Astrocyte (in vitro differentiated cells and primary cell): ENCODE measurements at regions not wholly inside any gene's neighbourhood (a gene's known extent, or its start where the extent isn't known, plus 50 kb on each side); places are given as distances from the start of the nearest gene placed in this dataset.

Experiments
- DNase-seq: peaks from one replicate; pipeline ENCODE4 v3.0.0-alpha.2; 2010; ENCODE audit warnings: low read depth
- FAIRE-seq: peaks from 2 replicates; lab custom pipeline; 2011; peaks lifted over from hg19 to GRCh38; lab: Jason Lieb, UNC
- H2AFZ ChIP-seq: 2 replicates; pipeline ENCODE4 v1.6.0; 2012; ENCODE audit warnings: low read depth, low read length, inconsistent platforms
- H3K27ac ChIP-seq: 2 replicates; pipeline ENCODE4 v1.5.1; 2011; ENCODE audit warnings: low read depth, low read length, inconsistent platforms
- H3K27me3 ChIP-seq: 2 replicates; pipeline ENCODE4 v1.6.0; 2011; ENCODE audit warnings: low read length, inconsistent platforms; ENCODE audit not compliant: insufficient read depth
- H3K36me3 ChIP-seq: 2 replicates; pipeline ENCODE4 v1.5.1; 2011; ENCODE audit warnings: low read length, inconsistent platforms; ENCODE audit not compliant: insufficient read depth
- H3K4me1 ChIP-seq: 2 replicates; pipeline ENCODE4 v1.5.1; 2011; ENCODE audit warnings: low read length, inconsistent platforms; ENCODE audit not compliant: insufficient read depth
- H3K4me2 ChIP-seq: 2 replicates; pipeline ENCODE4 v1.6.0; 2012; ENCODE audit warnings: low read length, inconsistent platforms
- H3K4me3 ChIP-seq: 2 replicates; pipeline ENCODE4 v1.5.1; 2011; ENCODE audit warnings: low read depth, mild to moderate bottlenecking, low read length, inconsistent platforms; ENCODE audit not compliant: insufficient read depth
- H3K79me2 ChIP-seq: 2 replicates; pipeline ENCODE4 v1.6.0; 2012; ENCODE audit warnings: mild to moderate bottlenecking, low read length, inconsistent platforms; ENCODE audit not compliant: insufficient read depth
- H3K9ac ChIP-seq: 2 replicates; pipeline ENCODE4 v1.6.0; 2012; ENCODE audit warnings: mild to moderate bottlenecking, low read length, inconsistent platforms
- H3K9me3 ChIP-seq: 2 replicates; pipeline ENCODE4 v1.5.1; 2012; ENCODE audit warnings: low read depth, mild to moderate bottlenecking, low read length, inconsistent platforms; ENCODE audit not compliant: insufficient read depth
- H4K20me1 ChIP-seq: 2 replicates; pipeline ENCODE4 v1.6.0; 2012; ENCODE audit warnings: low read length, inconsistent platforms; ENCODE audit not compliant: insufficient read depth
- H3K27ac Mint-ChIP-seq: one replicate; pipeline ENCODE4 v1.8.0; 2021; ENCODE audit warnings: mild to moderate bottlenecking, mixed read lengths; ENCODE audit not compliant: unreplicated experiment
- H3K27me3 Mint-ChIP-seq: one replicate; pipeline ENCODE4 v1.8.0; 2021; ENCODE audit warnings: low read depth, mixed read lengths; ENCODE audit not compliant: unreplicated experiment
- H3K36me3 Mint-ChIP-seq: one replicate; pipeline ENCODE4 v1.8.0; 2021; ENCODE audit warnings: low read depth, mixed read lengths; ENCODE audit not compliant: unreplicated experiment
- H3K4me1 Mint-ChIP-seq: one replicate; pipeline ENCODE4 v1.8.0; 2021; ENCODE audit warnings: low read depth, mixed read lengths; ENCODE audit not compliant: unreplicated experiment
- H3K4me3 Mint-ChIP-seq: one replicate; pipeline ENCODE4 v1.8.0; 2021; ENCODE audit warnings: mild to moderate bottlenecking, moderate library complexity, mixed read lengths; ENCODE audit not compliant: unreplicated experiment
- H3K9me3 Mint-ChIP-seq: one replicate; pipeline ENCODE4 v1.8.0; 2021; ENCODE audit warnings: mild to moderate bottlenecking, mixed read lengths; ENCODE audit not compliant: unreplicated experiment
- CTCF ChIP-seq: IDR thresholded peaks from 2 replicates; pipeline ENCODE4 v1.5.1; 2011; ENCODE audit warnings: low read depth, mild to moderate bottlenecking, inconsistent platforms, low read length, moderate library complexity; ENCODE audit not compliant: insufficient read depth
- EZH2 ChIP-seq: IDR thresholded peaks from 2 replicates; pipeline ENCODE4 v1.6.1; 2012; ENCODE audit warnings: mild to moderate bottlenecking, low read length, inconsistent platforms; ENCODE audit not compliant: insufficient read depth

- Histone ChIP-seq H4K20me1 (no peaks in the 10 kb centered on the region), H3K9ac (no peak overlapping the region), H3K27ac (no peak overlapping the region), H3K4me3 (no peak overlapping the region), H3K4me1 (no peaks in the 10 kb centered on the region), H3K36me3 (no peaks in the 10 kb centered on the region), H3K9me3 (no peaks in the 10 kb centered on the region), H3K4me2 (no peak overlapping the region), H3K79me2 (no peaks in the 10 kb centered on the region), H3K27me3 (peaks cover 4% of the 10 kb centered on the region), H2AFZ (no peak overlapping the region)
- no peaks in the 10 kb centered on the region for H3K9me3 Mint-ChIP-seq
- FAIRE-seq (no peak), DNase-seq (no peak)
- H3K36me3 Mint-ChIP-seq, result peaks cover 3% of the 10 kb centered on the region
- H3K27me3 Mint-ChIP-seq, result peaks cover 5% of the 10 kb centered on the region
- TF ChIP-seq CTCF (no peak), EZH2 (no peak)
- H3K4me1 Mint-ChIP-seq, result peaks cover 7% of the 10 kb centered on the region
- no peak overlapping the region for H3K27ac Mint-ChIP-seq
- no peak overlapping the region for H3K4me3 Mint-ChIP-seq
Observed at GRCh38 chr15:81747482-81747881, 298.3 kb downstream of the MEX3B start.

DNA sequence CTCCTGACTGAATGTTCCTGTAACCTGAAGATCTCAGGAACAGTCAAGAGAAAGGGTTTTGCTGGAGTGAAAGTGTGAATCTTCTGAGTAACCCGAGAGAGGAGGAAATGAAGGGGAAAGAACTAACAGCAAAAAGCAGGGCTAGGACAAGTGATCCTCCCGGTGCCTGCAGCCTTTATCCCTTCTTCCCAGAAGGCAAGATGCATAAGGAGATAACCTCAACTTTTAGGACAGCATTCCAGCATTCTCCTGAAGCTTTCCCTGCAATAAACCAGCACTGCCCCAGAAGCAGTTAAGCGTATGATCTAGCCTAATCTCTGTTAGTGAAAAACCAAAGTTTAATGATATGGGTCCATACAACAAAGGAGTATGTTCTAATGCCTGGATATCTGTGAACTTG lies 298.8 kb downstream of the MEX3B start:
- Histone ChIP-seq H3K4me1 (no peaks in the 10 kb centered on the region), H3K9me3 (no peaks in the 10 kb centered on the region), H3K9ac (no peak overlapping the region), H3K36me3 (no peaks in the 10 kb centered on the region), H3K79me2 (no peaks in the 10 kb centered on the region), H2AFZ (no peak overlapping the region), H3K27ac (no peak overlapping the region), H3K4me3 (no peak overlapping the region), H4K20me1 (no peaks in the 10 kb centered on the region), H3K4me2 (no peak overlapping the region), H3K27me3 (peaks cover 4% of the 10 kb centered on the region)
- DNase-seq (no peak), FAIRE-seq (no peak)
- no peak overlapping the region for H3K4me3 Mint-ChIP-seq
- peaks cover 3% of the 10 kb centered on the region for H3K4me1 Mint-ChIP-seq
- TF ChIP-seq CTCF (no peak), EZH2 (no peak)
- H3K9me3 Mint-ChIP-seq, result no peaks in the 10 kb centered on the region
- H3K36me3 Mint-ChIP-seq, result peaks cover 3% of the 10 kb centered on the region
- no peak overlapping the region for H3K27ac Mint-ChIP-seq
- peaks cover 5% of the 10 kb centered on the region for H3K27me3 Mint-ChIP-seq

- Mint-ChIP-seq H3K9me3 (no peaks in the 10 kb centered on the region), H3K4me1 (no peaks in the 10 kb centered on the region), H3K27ac (no peak overlapping the region), H3K36me3 (no peaks in the 10 kb centered on the region), H3K27me3 (no peaks in the 10 kb centered on the region), H3K4me3 (no peak overlapping the region)
- Histone ChIP-seq H3K4me3 (no peak overlapping the region), H2AFZ (no peak overlapping the region), H3K9me3 (no peaks in the 10 kb centered on the region), H3K27me3 (no peaks in the 10 kb centered on the region), H3K79me2 (no peaks in the 10 kb centered on the region), H3K27ac (no peak overlapping the region), H4K20me1 (no peaks in the 10 kb centered on the region), H3K4me2 (no peak overlapping the region), H3K4me1 (no peaks in the 10 kb centered on the region), H3K36me3 (no peaks in the 10 kb centered on the region), H3K9ac (no peak overlapping the region)
- TF ChIP-seq EZH2 (no peak), CTCF (no peak)
- no peak for DNase-seq
- no peak for FAIRE-seq
Observed at GRCh38 chr15:81744364-81744763, 301.5 kb downstream of the MEX3B start.
